Endothelial cell of umbilical vein (primary cell): ENCODE measurements at regions not wholly inside any gene's neighbourhood (a gene's known extent, or its start where the extent isn't known, plus 50 kb on each side); places are given as distances from the start of the nearest gene placed in this dataset.

Experiments
- BruUV-seq: library from RNA; stranded (reverse); fragments of 400-500 nt; replicated peaks from 2 replicates; lab custom pipeline; 2021; lab: Mats Ljungman, UMichigan
- CTCF ChIA-PET: fragments of 300-600, 350-600 bp; sonication (Branson Sonifier 250); formaldehyde crosslinking; loops from one replicate; lab custom pipeline; 2021; ENCODE audit warnings: antibody characterized with exemption, inconsistent platforms; lab: Charles Lee
- POLR2A ChIA-PET: fragments of 300-600, 350-600 bp; sonication (Branson Sonifier 250); formaldehyde crosslinking; loops from one replicate; lab custom pipeline; 2021; ENCODE audit warnings: antibody characterized with exemption, inconsistent platforms; lab: Charles Lee
- DNase-seq: peaks from one replicate; pipeline ENCODE4 v3.0.0-alpha.2; 2011; ENCODE audit warnings: low read depth, low spot score
- FAIRE-seq: peaks from 2 replicates; lab custom pipeline; 2011; peaks lifted over from hg19 to GRCh38; lab: Jason Lieb, UNC
- H2AFZ ChIP-seq: 2 replicates; pipeline ENCODE4 v1.6.0; 2012; ENCODE audit warnings: low read depth, low read length, control low read depth, inconsistent platforms
- H3K27ac ChIP-seq: 2 replicates; pipeline ENCODE4 v1.5.1; 2011; ENCODE audit warnings: low read depth, mild to moderate bottlenecking, control low read depth, low read length, moderate library complexity; ENCODE audit not compliant: insufficient read depth
- H3K27me3 ChIP-seq, 2 experiments: 2 replicates each; pipeline versions ENCODE4 v1.6.0 to v1.6.1; 2011; ENCODE audit warnings: low read length in 2 of 2, mixed read lengths in 1 of 2; ENCODE audit not compliant: control insufficient read depth in 2 of 2, insufficient read depth in 2 of 2
- H3K36me3 ChIP-seq, 2 experiments: 2 replicates in 1 of 2; 3 replicates in 1 of 2; pipeline ENCODE4 v1.5.1; 2011; ENCODE audit warnings: low read length in 2 of 2, mild to moderate bottlenecking in 1 of 2, moderate library complexity in 1 of 2; ENCODE audit not compliant: control insufficient read depth in 2 of 2, insufficient read depth in 2 of 2; ENCODE audit errors: extremely low read depth in 1 of 2
- H3K4me1 ChIP-seq: 3 replicates; pipeline ENCODE4 v1.5.1; 2011; ENCODE audit warnings: mild to moderate bottlenecking, low read length; ENCODE audit not compliant: control insufficient read depth, insufficient read depth; ENCODE audit errors: extremely low read depth
- H3K4me2 ChIP-seq: 2 replicates; pipeline ENCODE4 v1.6.1; 2011; ENCODE audit warnings: low read length, control low read depth, mixed read lengths; ENCODE audit not compliant: insufficient read depth
- H3K4me3 ChIP-seq, 3 experiments: fragments of 200-600 bp in 1 of 3; sonication (generic), shearing (Covaris generic) in 1 of 3; replicated peaks in 1 of 3; 2 replicates each; pipeline ENCODE4 v1.5.1; 2011 to 2016; ENCODE audit warnings: control low read depth in 3 of 3, low read length in 3 of 3, mild to moderate bottlenecking in 2 of 3, inconsistent platforms in 1 of 3, low read depth in 1 of 3, moderate library complexity in 1 of 3; ENCODE audit not compliant: insufficient read depth in 1 of 3
- H3K79me2 ChIP-seq: 2 replicates; pipeline ENCODE4 v1.6.0; 2012; ENCODE audit warnings: low read length, inconsistent platforms; ENCODE audit not compliant: control insufficient read depth, insufficient read depth
- H3K9ac ChIP-seq: replicated peaks from 2 replicates; pipeline ENCODE3; 2011; ENCODE audit warnings: low read length, control low read depth; ENCODE audit not compliant: insufficient read depth; ENCODE audit errors: extremely low read depth
- H3K9me1 ChIP-seq: replicated peaks from 3 replicates; pipeline ENCODE4 v1.6.0; 2011; ENCODE audit warnings: mild to moderate bottlenecking, low read length; ENCODE audit not compliant: control insufficient read depth, insufficient read depth; ENCODE audit errors: extremely low read depth
- H3K9me3 ChIP-seq: replicated peaks from 2 replicates; pipeline ENCODE4 v1.5.1; 2012; ENCODE audit warnings: low read length, inconsistent platforms; ENCODE audit not compliant: control insufficient read depth, insufficient read depth
- H4K20me1 ChIP-seq: replicated peaks from 2 replicates; pipeline ENCODE3; 2011; ENCODE audit warnings: mild to moderate bottlenecking, low read length; ENCODE audit not compliant: control insufficient read depth, insufficient read depth; ENCODE audit errors: extremely low read depth
- EZH2 ChIP-seq: IDR thresholded peaks from 2 replicates; pipeline ENCODE4 v1.6.1; 2012; ENCODE audit warnings: borderline replicate concordance, low read depth, mild to moderate bottlenecking, moderate library complexity, low read length, inconsistent platforms; ENCODE audit not compliant: severe bottlenecking
- FOS ChIP-seq: IDR thresholded peaks from 2 replicates; pipeline ENCODE4 v1.6.1; 2011; ENCODE audit warnings: mild to moderate bottlenecking, low read length, moderate library complexity, borderline replicate concordance; ENCODE audit not compliant: insufficient read depth
- GATA2 ChIP-seq: IDR thresholded peaks from 2 replicates; pipeline ENCODE4 v1.7.0; 2011; ENCODE audit warnings: low read depth, mild to moderate bottlenecking, moderate library complexity, mixed read lengths, low read length; ENCODE audit not compliant: insufficient read length, insufficient read depth
- JUN ChIP-seq: IDR thresholded peaks from 2 replicates; pipeline ENCODE4 v1.6.1; 2011; ENCODE audit warnings: borderline replicate concordance, low read depth; ENCODE audit not compliant: insufficient read length, insufficient read depth
- MYC ChIP-seq: IDR thresholded peaks from one replicate; pipeline ENCODE4 v1.6.1; 2011; ENCODE audit warnings: mild to moderate bottlenecking, low read depth, low read length
- POLR2A ChIP-seq: IDR thresholded peaks from 2 replicates; pipeline ENCODE4 v1.6.1; 2012; ENCODE audit warnings: low read depth, mild to moderate bottlenecking, control low read depth, low read length
- POLR2AphosphoS5 ChIP-seq: IDR thresholded peaks from 2 replicates; pipeline ENCODE4 v1.6.1; 2012; ENCODE audit warnings: low read depth, mild to moderate bottlenecking, control low read depth, low read length, moderate library complexity; ENCODE audit not compliant: insufficient read depth
- dilution Hi-C: fragments of 300-500 bp; cut with MboI; formaldehyde crosslinking; loops from one replicate; pipeline ENCODE4 v1.15.0; 2019; ENCODE audit warnings: low sequenced_read_pairs; ENCODE audit not compliant: extremely low pct_ligation_motif_present
- intact Hi-C: fragments of 100-400 bp; cut with micrococcal nuclease; formaldehyde crosslinking; loops from one replicate; pipeline ENCODE4 v1.10.0; 2022
- TF ChIP-seq, protein P1 (sequence below): IDR thresholded peaks from 2 replicates; pipeline ENCODE4 v1.6.1; 2011; ENCODE audit not compliant: insufficient read depth, insufficient read length
- TF ChIP-seq, protein P2 (sequence below), 2 donors: IDR thresholded peaks; 1 replicate in 1 of 2; 2 replicates in 1 of 2; pipeline ENCODE4 v1.5.1; 2011; ENCODE audit warnings: low read length in 2 of 2, mild to moderate bottlenecking in 2 of 2, moderate library complexity in 2 of 2, control low read depth in 1 of 2, inconsistent platforms in 1 of 2, low read depth in 1 of 2; ENCODE audit not compliant: insufficient read depth in 1 of 2; ENCODE audit errors: extremely low read depth in 1 of 2

DNA sequence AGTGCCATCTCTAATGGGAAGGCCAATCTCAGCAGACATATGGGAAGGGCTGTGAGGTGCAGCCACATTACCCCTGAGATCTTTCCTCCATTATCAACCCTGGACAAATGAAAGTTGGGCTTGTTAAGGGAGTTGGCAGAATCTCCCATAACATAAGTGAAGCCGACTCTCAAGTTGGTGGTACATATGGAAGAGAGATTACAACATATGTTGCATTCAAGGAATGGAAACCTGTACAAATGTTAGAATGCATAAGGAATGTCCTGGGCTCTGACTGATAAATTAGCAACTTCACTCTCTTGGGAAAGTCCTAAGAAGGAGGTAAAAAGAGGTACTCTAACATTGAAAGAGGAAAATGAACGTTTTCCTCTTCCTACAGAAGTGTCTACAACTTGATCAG, 288.7 kb downstream of the IL20RB start:
- Histone ChIP-seq H4K20me1 (no peaks in the 10 kb centered on the region), H3K9me3 (no peaks in the 10 kb centered on the region), H3K9me1 (no peaks in the 10 kb centered on the region), H3K4me3 (no peak overlapping the region), H3K27ac (no peak overlapping the region), H3K9ac (no peak overlapping the region), H2AFZ (no peak overlapping the region), H3K4me2 (no peak overlapping the region), H3K36me3 (no peaks in the 10 kb centered on the region), H3K27me3 (no peaks in the 10 kb centered on the region), H3K79me2 (no peaks in the 10 kb centered on the region), H3K4me1 (no peaks in the 10 kb centered on the region)
- intact Hi-C loops (no loop called here), dilution Hi-C loops (no loop called here)
- DNase-seq (no peak), FAIRE-seq (no peak)
- BruUV-seq, result no TSS peak
- ChIA-PET POLR2A (no interaction called here), CTCF (no interaction called here)
- TF ChIP-seq POLR2AphosphoS5, result no peak
- no peak for TF ChIP-seq FOS
- no peak for TF ChIP-seq POLR2A
- TF ChIP-seq EZH2, result no peak
- no peak for TF ChIP-seq GATA2
- TF ChIP-seq, protein P1, sequence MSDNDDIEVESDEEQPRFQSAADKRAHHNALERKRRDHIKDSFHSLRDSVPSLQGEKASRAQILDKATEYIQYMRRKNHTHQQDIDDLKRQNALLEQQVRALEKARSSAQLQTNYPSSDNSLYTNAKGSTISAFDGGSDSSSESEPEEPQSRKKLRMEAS, result no peak
- no peak for TF ChIP-seq JUN
- no peak for TF ChIP-seq MYC
- TF ChIP-seq, protein P2, sequence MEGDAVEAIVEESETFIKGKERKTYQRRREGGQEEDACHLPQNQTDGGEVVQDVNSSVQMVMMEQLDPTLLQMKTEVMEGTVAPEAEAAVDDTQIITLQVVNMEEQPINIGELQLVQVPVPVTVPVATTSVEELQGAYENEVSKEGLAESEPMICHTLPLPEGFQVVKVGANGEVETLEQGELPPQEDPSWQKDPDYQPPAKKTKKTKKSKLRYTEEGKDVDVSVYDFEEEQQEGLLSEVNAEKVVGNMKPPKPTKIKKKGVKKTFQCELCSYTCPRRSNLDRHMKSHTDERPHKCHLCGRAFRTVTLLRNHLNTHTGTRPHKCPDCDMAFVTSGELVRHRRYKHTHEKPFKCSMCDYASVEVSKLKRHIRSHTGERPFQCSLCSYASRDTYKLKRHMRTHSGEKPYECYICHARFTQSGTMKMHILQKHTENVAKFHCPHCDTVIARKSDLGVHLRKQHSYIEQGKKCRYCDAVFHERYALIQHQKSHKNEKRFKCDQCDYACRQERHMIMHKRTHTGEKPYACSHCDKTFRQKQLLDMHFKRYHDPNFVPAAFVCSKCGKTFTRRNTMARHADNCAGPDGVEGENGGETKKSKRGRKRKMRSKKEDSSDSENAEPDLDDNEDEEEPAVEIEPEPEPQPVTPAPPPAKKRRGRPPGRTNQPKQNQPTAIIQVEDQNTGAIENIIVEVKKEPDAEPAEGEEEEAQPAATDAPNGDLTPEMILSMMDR (IDR thresholded peaks at IDR 0.05; ENCODE audit: extremely low read depth in 1 of 2, insufficient read depth in 1 of 2, low read depth in 1 of 2, low read length in 2 of 2), result no peak
